Spinal cord (tissue), 9 donors: ENCODE measurements at regions not wholly inside any gene's neighbourhood (a gene's known extent, or its start where the extent isn't known, plus 50 kb on each side); places are given as distances from the start of the nearest gene placed in this dataset.

Source experiments
- DNase-seq, 6 donors: peaks; one replicate each; pipeline versions ENCODE4 v3.0.0 to v3.0.0-alpha.2; 2013 to 2015; ENCODE audit warnings: low spot score in 6 of 6, low read depth in 4 of 6
- H3K27ac ChIP-seq: one replicate; pipeline ENCODE4 v1.5.1; 2013; ENCODE audit warnings: low read depth, low read length, control low read depth
- H3K27me3 ChIP-seq: one replicate; pipeline ENCODE4 v1.6.1; 2013; ENCODE audit warnings: low read length; ENCODE audit not compliant: control insufficient read depth, insufficient read depth
- H3K36me3 ChIP-seq: one replicate; pipeline ENCODE4 v1.6.1; 2013; ENCODE audit warnings: low read length; ENCODE audit not compliant: control insufficient read depth, insufficient read depth
- H3K4me1 ChIP-seq: one replicate; pipeline ENCODE4 v1.6.1; 2013; ENCODE audit warnings: low read length; ENCODE audit not compliant: control insufficient read depth, insufficient read depth
- H3K4me3 ChIP-seq: one replicate; pipeline ENCODE4 v1.5.1; 2013; ENCODE audit warnings: low read depth, low read length, control low read depth
- H3K9me3 ChIP-seq: one replicate; pipeline ENCODE4 v1.6.1; 2013; ENCODE audit warnings: low read length; ENCODE audit not compliant: control insufficient read depth, insufficient read depth
- WGBS: methylation state at CpG from one replicate; pipeline ENCODE4 v1.1.5; 2013; ENCODE audit warnings: missing lambda C conversion rate; ENCODE audit not compliant: insufficient coverage; 5-methylcytosine and 5-hydroxymethylcytosine counted together
- donor health status: healthy.

GRCh38 chr9:93900971-93901861 is 53.9 kb downstream of the BARX1 start:
- Histone ChIP-seq H3K36me3 (no peaks in the 10 kb centered on the region), H3K4me1 (no peaks in the 10 kb centered on the region), H3K9me3 (no peaks in the 10 kb centered on the region), H3K27ac (no peak overlapping the region), H3K4me3 (no peak overlapping the region), H3K27me3 (no peaks in the 10 kb centered on the region)
- WGBS, result 82% methylated on average over 11 of the region's 13 CpGs
- no peak for DNase-seq

- Histone ChIP-seq H3K9me3 (no peaks in the 10 kb centered on the region), H3K36me3 (no peaks in the 10 kb centered on the region), H3K27ac (no peak overlapping the region), H3K4me3 (no peak overlapping the region), H3K4me1 (no peaks in the 10 kb centered on the region), H3K27me3 (no peaks in the 10 kb centered on the region)
- no peak for DNase-seq
- WGBS, result 100% methylated on average over 5 of the region's 5 CpGs
Measured at GRCh38 chr9:93900436-93900819, 54.7 kb downstream of the BARX1 start.

- Histone ChIP-seq H3K4me1 (no peaks in the 10 kb centered on the region), H3K27me3 (no peaks in the 10 kb centered on the region), H3K36me3 (no peaks in the 10 kb centered on the region), H3K9me3 (no peaks in the 10 kb centered on the region), H3K27ac (no peak overlapping the region), H3K4me3 (no peak overlapping the region)
- 86% methylated on average over 8 of the region's 8 CpGs for WGBS
- DNase-seq, result no peak
Measured at GRCh38 chr9:93899609-93900435, 55.3 kb downstream of the BARX1 start.

- no peaks in the 10 kb centered on the region for H3K27me3 ChIP-seq
- WGBS, result 88% methylated on average over 15 of the region's 17 CpGs
Measured at GRCh38 chr9:93898502-93899426, 56.4 kb downstream of the BARX1 start.

GRCh38 chr9:93898026-93898425 is 57.1 kb downstream of the BARX1 start:
- Histone ChIP-seq H3K27me3 (no peaks in the 10 kb centered on the region), H3K9me3 (no peaks in the 10 kb centered on the region), H3K36me3 (no peaks in the 10 kb centered on the region), H3K4me3 (no peak overlapping the region), H3K4me1 (no peaks in the 10 kb centered on the region), H3K27ac (no peak overlapping the region)
- DNase-seq, result no peak
- WGBS, result 88% methylated on average over 1 of the region's 2 CpGs

More at GRCh38 chr9:93898502-93899426, 56.4 kb downstream of the BARX1 start:
- no peak for DNase-seq
- H3K36me3 ChIP-seq, result no peaks in the 10 kb centered on the region
- H3K9me3 ChIP-seq, result no peaks in the 10 kb centered on the region
- H3K27ac ChIP-seq, result no peak overlapping the region
- no peak overlapping the region for H3K4me3 ChIP-seq
- no peaks in the 10 kb centered on the region for H3K4me1 ChIP-seq

GRCh38 chr9:93897075-93897970 is 57.8 kb downstream of the BARX1 start:
- Histone ChIP-seq H3K4me3 (no peak overlapping the region), H3K9me3 (peaks cover 1% of the 10 kb centered on the region), H3K36me3 (no peaks in the 10 kb centered on the region), H3K27me3 (no peaks in the 10 kb centered on the region), H3K27ac (no peak overlapping the region), H3K4me1 (no peaks in the 10 kb centered on the region)
- WGBS, result 93% methylated on average over 8 of the region's 8 CpGs
- DNase-seq, result no peak

GRCh38 chr9:93896496-93897033 is 58.6 kb downstream of the BARX1 start:
- Histone ChIP-seq H3K27ac (no peak overlapping the region), H3K9me3 (peaks cover 1% of the 10 kb centered on the region), H3K4me3 (no peak overlapping the region), H3K4me1 (no peaks in the 10 kb centered on the region), H3K36me3 (no peaks in the 10 kb centered on the region), H3K27me3 (no peaks in the 10 kb centered on the region)
- WGBS, result 89% methylated on average over 8 of the region's 9 CpGs
- no peak for DNase-seq

GRCh38 chr9:93896093-93896492 is 59.1 kb downstream of the BARX1 start:
- DNase-seq, result no peak
- Histone ChIP-seq H3K4me1 (no peaks in the 10 kb centered on the region), H3K27ac (no peak overlapping the region), H3K9me3 (peaks cover 1% of the 10 kb centered on the region), H3K27me3 (no peaks in the 10 kb centered on the region), H3K36me3 (no peaks in the 10 kb centered on the region), H3K4me3 (no peak overlapping the region)
- WGBS, result 98% methylated on average over 4 of the region's 6 CpGs
